ENCODE measurements at regions not wholly inside any gene's neighbourhood (a gene's known extent, or its start where the extent isn't known, plus 50 kb on each side); places are given as distances from the start of the nearest gene placed in this dataset.

DNA sequence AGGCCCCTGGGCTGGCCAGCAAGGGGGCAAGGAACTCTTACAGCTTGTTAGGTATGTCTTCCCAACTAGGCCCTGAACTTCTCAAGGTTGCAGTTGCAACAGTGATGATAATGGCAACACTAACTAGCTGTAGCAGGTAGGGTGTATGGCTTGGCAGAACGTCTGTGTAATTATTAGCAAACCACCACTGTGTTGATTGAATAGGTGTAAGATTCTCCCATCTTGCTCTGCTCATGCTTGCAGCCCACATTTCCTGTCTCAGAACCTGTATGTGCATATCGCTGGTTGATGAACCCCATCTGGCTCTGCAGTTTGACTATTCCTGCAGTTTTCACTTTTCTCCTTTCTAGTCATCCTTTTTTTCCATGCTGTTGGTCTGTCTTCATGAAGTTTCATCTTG, 178.8 kb downstream of the KATNAL1 start:
- H3K4me3 ChIP-seq (ENCODE audit: severe bottlenecking): no peak overlapping the region
- no peaks in the 10 kb centered on the region for H3K27me3 ChIP-seq (ENCODE audit: insufficient read depth, poor library complexity, severe bottlenecking)
- H3K36me3 ChIP-seq (ENCODE audit: low read depth): no peaks in the 10 kb centered on the region
- DNase-seq (ENCODE audit: low spot score): no peak
- no peak for TF ChIP-seq CTCF (IDR thresholded peaks at IDR 0.05; ENCODE audit: poor library complexity, severe bottlenecking)
- H3K4me1 ChIP-seq (ENCODE audit: insufficient read depth, poor library complexity, severe bottlenecking): peaks cover 3% of the 10 kb centered on the region
- ATAC-seq (ENCODE audit: low read depth): no peak
- no peaks in the 10 kb centered on the region for H3K9me3 ChIP-seq (ENCODE audit: severe bottlenecking)
- H3K27ac ChIP-seq (ENCODE audit: poor library complexity, severe bottlenecking): no peak overlapping the region

- no peak overlapping the region for H3K27ac ChIP-seq (ENCODE audit: poor library complexity, severe bottlenecking)
Measured at GRCh38 chr13:30128095-30128494, 179.3 kb downstream of the KATNAL1 start.

DNA sequence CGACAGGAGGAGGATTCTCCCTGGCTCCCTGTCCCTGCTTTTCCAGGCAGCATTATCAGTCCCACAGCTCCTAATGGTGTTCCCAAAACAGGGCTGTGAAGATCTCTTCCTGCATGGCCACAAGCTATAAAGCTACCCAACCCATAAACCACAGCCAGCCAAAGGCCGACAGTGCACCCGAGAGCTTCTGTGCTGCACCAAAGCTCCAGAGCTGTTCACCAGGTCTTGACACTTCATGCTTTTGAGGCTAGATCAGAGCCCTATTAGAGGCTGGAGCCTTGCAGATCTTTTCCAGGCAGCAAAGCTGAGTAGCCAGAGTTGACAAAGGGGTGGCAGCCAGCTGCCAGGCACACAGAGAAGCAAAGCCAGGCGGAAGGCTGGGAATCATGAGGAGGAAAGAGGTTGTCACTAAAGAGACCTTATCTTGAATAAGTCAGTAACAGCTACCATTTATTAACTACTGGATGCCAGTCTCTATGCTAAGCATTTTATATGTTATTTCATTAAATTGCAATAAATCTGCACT, 180.4 kb downstream of the KATNAL1 start:
- Histone ChIP-seq H3K27me3 (ENCODE audit: insufficient read depth, poor library complexity, severe bottlenecking) (no peaks in the 10 kb centered on the region), H3K4me1 (ENCODE audit: insufficient read depth, poor library complexity, severe bottlenecking) (peaks cover 3% of the 10 kb centered on the region), H3K9me3 (ENCODE audit: severe bottlenecking) (no peaks in the 10 kb centered on the region), H3K36me3 (ENCODE audit: low read depth) (no peaks in the 10 kb centered on the region), H3K27ac (ENCODE audit: poor library complexity, severe bottlenecking) (no peak overlapping the region), H3K4me3 (ENCODE audit: severe bottlenecking) (no peak overlapping the region)
- DNase-seq (ENCODE audit: low spot score) (no peak), ATAC-seq (ENCODE audit: low read depth) (no peak)
- no peak for TF ChIP-seq CTCF (IDR thresholded peaks at IDR 0.05; ENCODE audit: poor library complexity, severe bottlenecking)

More at GRCh38 chr13:30128095-30128494, 179.3 kb downstream of the KATNAL1 start:
- Histone ChIP-seq H3K4me3 (ENCODE audit: severe bottlenecking) (no peak overlapping the region), H3K27me3 (ENCODE audit: insufficient read depth, poor library complexity, severe bottlenecking) (no peaks in the 10 kb centered on the region), H3K36me3 (ENCODE audit: low read depth) (no peaks in the 10 kb centered on the region), H3K4me1 (ENCODE audit: insufficient read depth, poor library complexity, severe bottlenecking) (peaks cover 3% of the 10 kb centered on the region), H3K9me3 (ENCODE audit: severe bottlenecking) (no peaks in the 10 kb centered on the region)
- TF ChIP-seq CTCF (IDR thresholded peaks at IDR 0.05; ENCODE audit: poor library complexity, severe bottlenecking): no peak
- ATAC-seq (ENCODE audit: low read depth) (no peak), DNase-seq (ENCODE audit: low spot score) (no peak)

GRCh38 chr13:30125422-30126073, 181.8 kb downstream of the KATNAL1 start:
- H3K4me3 ChIP-seq (ENCODE audit: severe bottlenecking): no peak overlapping the region
- H3K4me1 ChIP-seq (ENCODE audit: insufficient read depth, poor library complexity, severe bottlenecking): peaks cover 3% of the 10 kb centered on the region
- DNase-seq (ENCODE audit: low spot score) (no peak), ATAC-seq (ENCODE audit: low read depth) (peak; percentile 97)
- peak overlapping the region; percentile 13 for H3K27ac ChIP-seq (ENCODE audit: poor library complexity, severe bottlenecking)
- H3K9me3 ChIP-seq (ENCODE audit: severe bottlenecking): no peaks in the 10 kb centered on the region
- H3K36me3 ChIP-seq (ENCODE audit: low read depth): no peaks in the 10 kb centered on the region
- H3K27me3 ChIP-seq (ENCODE audit: insufficient read depth, poor library complexity, severe bottlenecking): no peaks in the 10 kb centered on the region
- no peak for TF ChIP-seq CTCF (IDR thresholded peaks at IDR 0.05; ENCODE audit: poor library complexity, severe bottlenecking)

GRCh38 chr13:30124131-30124768, 183.1 kb downstream of the KATNAL1 start:
- Histone ChIP-seq H3K4me3 (ENCODE audit: severe bottlenecking) (no peak overlapping the region), H3K4me1 (ENCODE audit: insufficient read depth, poor library complexity, severe bottlenecking) (peaks cover 11% of the 10 kb centered on the region), H3K36me3 (ENCODE audit: low read depth) (no peaks in the 10 kb centered on the region), H3K27ac (ENCODE audit: poor library complexity, severe bottlenecking) (no peak overlapping the region), H3K27me3 (ENCODE audit: insufficient read depth, poor library complexity, severe bottlenecking) (no peaks in the 10 kb centered on the region), H3K9me3 (ENCODE audit: severe bottlenecking) (no peaks in the 10 kb centered on the region)
- ATAC-seq (ENCODE audit: low read depth) (no peak), DNase-seq (ENCODE audit: low spot score) (no peak)
- TF ChIP-seq CTCF (IDR thresholded peaks at IDR 0.05; ENCODE audit: poor library complexity, severe bottlenecking): no peak

All from RWPE2 (cell line).